ENCODE measurements at regions not wholly inside any gene's neighbourhood (a gene's known extent, or its start where the extent isn't known, plus 50 kb on each side); places are given as distances from the start of the nearest gene placed in this dataset.

DNA sequence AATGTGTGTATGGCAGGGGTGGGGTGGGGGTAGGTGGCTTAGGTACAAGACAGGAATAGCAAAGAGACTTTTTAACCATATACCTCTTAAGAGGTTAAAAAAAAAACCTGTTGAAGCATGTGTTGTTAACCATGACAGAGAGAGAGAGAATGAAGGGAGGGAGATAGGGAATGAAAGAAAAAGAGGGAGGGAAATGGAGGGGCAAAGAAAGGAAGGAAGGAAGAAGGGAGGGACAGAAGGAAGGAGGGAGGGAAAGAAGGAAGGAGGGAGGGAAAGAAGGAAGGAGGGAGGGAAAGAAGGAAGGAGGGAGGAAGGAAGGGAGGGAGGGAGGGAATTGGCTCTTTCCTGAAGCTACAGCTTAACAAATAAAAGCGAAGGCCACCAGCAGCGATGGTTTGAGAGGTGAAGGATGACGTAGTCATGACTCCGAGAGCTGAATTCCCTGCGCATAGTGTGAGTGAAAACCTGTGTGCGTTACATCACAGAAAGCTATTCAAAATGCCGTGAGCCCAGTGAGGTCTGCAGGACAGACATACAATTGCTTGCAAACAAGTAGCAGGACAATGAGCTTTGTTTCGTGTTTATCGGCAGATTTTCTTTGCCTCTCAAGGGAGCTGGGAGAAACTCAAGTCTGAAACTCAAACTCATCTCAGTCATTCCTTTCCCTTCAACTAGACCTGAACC lies 88.6 kb upstream of the NEDD9 start (continued):
- TF ChIP-seq, protein P1, sequence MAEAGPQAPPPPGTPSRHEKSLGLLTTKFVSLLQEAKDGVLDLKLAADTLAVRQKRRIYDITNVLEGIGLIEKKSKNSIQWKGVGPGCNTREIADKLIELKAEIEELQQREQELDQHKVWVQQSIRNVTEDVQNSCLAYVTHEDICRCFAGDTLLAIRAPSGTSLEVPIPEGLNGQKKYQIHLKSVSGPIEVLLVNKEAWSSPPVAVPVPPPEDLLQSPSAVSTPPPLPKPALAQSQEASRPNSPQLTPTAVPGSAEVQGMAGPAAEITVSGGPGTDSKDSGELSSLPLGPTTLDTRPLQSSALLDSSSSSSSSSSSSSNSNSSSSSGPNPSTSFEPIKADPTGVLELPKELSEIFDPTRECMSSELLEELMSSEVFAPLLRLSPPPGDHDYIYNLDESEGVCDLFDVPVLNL (IDR thresholded peaks at IDR 0.05; ENCODE audit: low read depth, low read length): no peak

- WGBS (ENCODE audit: insufficient coverage, insufficient replicate concordance, low lambda C conversion rate, missing lambda C conversion rate): 97% methylated on average over 9 of the region's 9 CpGs
- RAD21 ChIA-PET (ENCODE audit: unreplicated experiment): interaction anchor here (1.0 to 2.6 kb wide), 18 partner anchors 12 to 197 kb away, joined by 3 to 14 read pairs (median 4); partner anchors contain the start of gene NEDD9
- no peak for TF ChIP-seq NFXL1 (IDR thresholded peaks at IDR 0.05; ENCODE audit: borderline replicate concordance)
- TF ChIP-seq KAT2A (conservative IDR thresholded peaks at IDR 0.05; ENCODE audit: control insufficient read depth, low read depth, low read length): no peak
- no peak for TF ChIP-seq ZBTB33 (IDR thresholded peaks at IDR 0.05)
- no peak for TF ChIP-seq BHLHE40 (IDR thresholded peaks at IDR 0.05; ENCODE audit: borderline replicate concordance in 1 of 2, low read depth in 2 of 2, low read length in 1 of 2)
- TF ChIP-seq NR2C2 (IDR thresholded peaks at IDR 0.05; ENCODE audit: borderline replicate concordance, control insufficient read depth, insufficient read length, low read depth): peak; percentile 55
- peak; percentile 98 for TF ChIP-seq HDGF (IDR thresholded peaks at IDR 0.05)
- TF ChIP-seq SIX5 (IDR thresholded peaks at IDR 0.05; ENCODE audit: low read depth, low read length, severe bottlenecking): no peak
- TF ChIP-seq SMAD5 (IDR thresholded peaks at IDR 0.05; ENCODE audit: low read depth): no peak
- TF ChIP-seq TARDBP (IDR thresholded peaks at IDR 0.05; ENCODE audit: borderline replicate concordance): peak; percentile 61; the same call in 1 of the 2 replicates
- TF ChIP-seq ESRRA (IDR thresholded peaks at IDR 0.05; ENCODE audit: low read length): no peak
- TF ChIP-seq SREBF1 (IDR thresholded peaks at IDR 0.05; ENCODE audit: low read length): no peak
- no peak for TF ChIP-seq SIN3A (IDR thresholded peaks at IDR 0.05; ENCODE audit: low read depth, low read length)
- TF ChIP-seq CEBPZ (IDR thresholded peaks at IDR 0.05; ENCODE audit: low read depth, low read length): no peak
These were observed 86.7 kb upstream of the NEDD9 start for GRCh38 chr6:11318835-11319813.

More at GRCh38 chr6:11318835-11319813, 86.7 kb upstream of the NEDD9 start:
- peaks cover 12% of the 10 kb centered on the region for H3K79me2 ChIP-seq (ENCODE audit: control insufficient read depth, insufficient read depth, low read length)
- ChIA-PET CTCF (interaction anchor here (1.0 to 1.6 kb wide), 4 partner anchors 48 to 177 kb away, joined by 3 to 7 read pairs (median 4); no protein-coding TSS in a partner anchor), POLR2A (interaction anchor here (0.6 to 2.0 kb wide), 7 partner anchors 11 to 1917 kb away, joined by 3 to 12 read pairs (median 4); partner anchors contain the start of gene NEDD9), SMC1A (ENCODE audit: uncharacterized antibody, unreplicated experiment) (interaction anchor here (0.7 to 1.9 kb wide), 22 partner anchors 10 to 176 kb away, joined by 3 to 11 read pairs (median 4); no protein-coding TSS in a partner anchor)
- peak overlapping the region; percentile 16; the same call in 1 of the 2 replicates for H3K27ac ChIP-seq (ENCODE audit: control insufficient read depth, insufficient read depth)
- H3K4me2 ChIP-seq (ENCODE audit: control insufficient read depth, insufficient read depth): no peak overlapping the region
- FAIRE-seq: no peak
- peaks cover 2 to 15% of the 10 kb centered on the region in 2 experiments; a peak in 1 of 4 replicates for H3K36me3 ChIP-seq (ENCODE audit: control insufficient read depth in 2 of 2, insufficient read depth in 2 of 2, low read length in 1 of 2)
- H2AFZ ChIP-seq (ENCODE audit: control insufficient read depth, low read depth, low read length): no peak overlapping the region
- no peak overlapping the region for H3K4me3 ChIP-seq
- H3K9ac ChIP-seq (ENCODE audit: control insufficient read depth, insufficient read depth, low read length): no peak overlapping the region
- in situ Hi-C loops (cut with MboI): no loop called here
- intact Hi-C loops (cut with micrococcal nuclease; ENCODE audit: unreplicated experiment): no loop called here
- no peaks in the 10 kb centered on the region for H3K27me3 ChIP-seq (replicated peaks in 1 of 2; ENCODE audit: control insufficient read depth in 2 of 2, insufficient read depth in 2 of 2, low read length in 1 of 2)
- DNase-seq (ENCODE audit: low read depth, low spot score): no peak
- no peaks in the 10 kb centered on the region for H3K9me3 ChIP-seq (replicated peaks; ENCODE audit: control insufficient read depth, insufficient read depth, low read length)
- BruUV-seq (replicated peaks): no TSS peak
- H4K20me1 ChIP-seq (ENCODE audit: control insufficient read depth, insufficient read depth): no peaks in the 10 kb centered on the region
- no peak for ATAC-seq
- H3K4me1 ChIP-seq (ENCODE audit: control insufficient read depth, insufficient read depth, low read length): peaks cover 27% of the 10 kb centered on the region

Measured in GM12878 (cell line).